ENCODE measurements at regions not wholly inside any gene's neighbourhood (a gene's known extent, or its start where the extent isn't known, plus 50 kb on each side); places are given as distances from the start of the nearest gene placed in this dataset.

- Histone ChIP-seq H3K36me3 (ENCODE audit: control insufficient read depth in 2 of 2, insufficient read depth in 2 of 2, low read length in 1 of 2) (no peaks in the 10 kb centered on the region), H3K27ac (ENCODE audit: low read depth in 1 of 2, low read length in 1 of 2) (no peak overlapping the region), H3K4me3 (ENCODE audit: low read length in 2 of 2) (no peak overlapping the region), H3K9me3 (ENCODE audit: control insufficient read depth in 2 of 2, insufficient read depth in 1 of 2, low read length in 1 of 2) (peaks cover 0 to 7% of the 10 kb centered on the region in 2 donors), H3K27me3 (ENCODE audit: control insufficient read depth in 2 of 2, insufficient read depth in 1 of 2, low read length in 1 of 2) (no peaks in the 10 kb centered on the region), H3K4me1 (ENCODE audit: control insufficient read depth in 2 of 2, insufficient read depth in 2 of 2, low read length in 2 of 2) (no peaks in the 10 kb centered on the region)
- DNase-seq (ENCODE audit: low read depth in 6 of 9, low spot score in 9 of 9), result no peak
Measured at GRCh38 chr4:186812592-186812991, 88.9 kb upstream of the FAT1 start.

DNA sequence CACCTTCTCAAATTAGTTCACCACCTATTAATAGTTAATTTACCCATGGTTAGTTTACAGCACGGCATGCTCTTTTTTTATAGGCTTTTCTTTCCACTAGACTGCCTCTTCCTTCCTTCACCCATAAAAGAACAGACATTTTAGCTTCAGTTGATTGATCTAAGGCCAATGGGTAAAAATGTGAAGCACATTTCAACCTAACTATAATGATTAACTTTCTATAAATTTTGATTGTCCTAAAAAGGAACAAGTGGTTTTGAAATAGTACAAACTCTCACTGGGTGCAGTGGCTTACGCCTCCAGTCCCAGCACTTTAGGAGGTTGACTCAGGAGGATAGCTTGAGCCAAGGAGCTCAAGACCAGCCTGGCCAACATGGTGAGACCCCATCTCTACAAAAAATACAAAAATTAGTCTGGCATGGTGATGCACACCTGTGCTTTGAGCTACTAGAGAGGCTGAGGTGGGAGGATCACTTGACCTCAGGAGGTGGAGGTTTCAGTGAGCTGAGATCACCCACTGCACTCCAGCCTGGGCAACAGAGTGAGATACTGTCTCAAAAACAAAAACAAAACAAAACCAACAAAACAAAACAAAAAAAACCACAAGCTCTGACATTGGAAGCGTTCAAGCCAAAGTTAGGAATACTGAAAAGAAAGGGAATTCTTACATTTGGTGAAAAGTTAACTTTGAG lies 89.9 kb upstream of the FAT1 start:
- peaks cover 0 to 7% of the 10 kb centered on the region in 2 donors for H3K9me3 ChIP-seq (ENCODE audit: control insufficient read depth in 2 of 2, insufficient read depth in 1 of 2, low read length in 1 of 2)
- WGBS, result 85% methylated on average over 3 of the region's 3 CpGs
- H3K4me3 ChIP-seq (ENCODE audit: low read length in 2 of 2), result no peak overlapping the region
- no peak for DNase-seq (ENCODE audit: low read depth in 6 of 9, low spot score in 9 of 9)
- H3K36me3 ChIP-seq (ENCODE audit: control insufficient read depth in 2 of 2, insufficient read depth in 2 of 2, low read length in 1 of 2), result no peaks in the 10 kb centered on the region
- no peaks in the 10 kb centered on the region for H3K27me3 ChIP-seq (ENCODE audit: control insufficient read depth in 2 of 2, insufficient read depth in 1 of 2, low read length in 1 of 2)
- H3K27ac ChIP-seq (ENCODE audit: low read depth in 1 of 2, low read length in 1 of 2), result no peak overlapping the region
- no peaks in the 10 kb centered on the region for H3K4me1 ChIP-seq (ENCODE audit: control insufficient read depth in 2 of 2, insufficient read depth in 2 of 2, low read length in 2 of 2)

DNA sequence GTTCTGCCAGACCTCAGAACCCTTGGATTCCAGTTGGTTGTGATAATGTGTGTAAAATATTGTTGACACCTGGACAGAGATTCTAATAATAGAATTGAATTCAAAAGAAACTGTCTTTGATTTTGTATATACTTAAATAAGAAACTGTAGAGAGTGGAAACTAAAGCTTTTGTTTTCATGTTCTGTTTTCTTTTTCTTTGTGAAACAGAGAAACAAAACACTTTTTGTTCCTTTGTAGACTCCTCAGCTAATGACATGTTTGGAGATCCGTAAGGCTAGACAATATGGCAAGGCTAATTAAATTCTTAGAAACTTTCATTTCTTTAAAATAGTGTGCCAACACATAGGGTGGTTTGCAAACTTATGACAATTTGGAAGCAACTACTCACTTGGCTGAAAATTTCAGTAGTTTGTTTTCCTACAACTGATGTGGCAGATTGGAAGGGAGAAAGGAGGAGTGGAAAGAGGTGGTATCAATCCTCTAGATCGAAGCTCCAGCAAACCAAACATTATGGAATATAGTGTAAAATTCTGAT lies 90.9 kb upstream of the FAT1 start:
- H3K4me1 ChIP-seq (ENCODE audit: control insufficient read depth in 2 of 2, insufficient read depth in 2 of 2, low read length in 2 of 2), result no peaks in the 10 kb centered on the region
- 39% methylated on average over 2 of the region's 2 CpGs for WGBS
- peaks cover 0 to 7% of the 10 kb centered on the region in 2 donors for H3K9me3 ChIP-seq (ENCODE audit: control insufficient read depth in 2 of 2, insufficient read depth in 1 of 2, low read length in 1 of 2)
- no peak overlapping the region for H3K4me3 ChIP-seq (ENCODE audit: low read length in 2 of 2)
- no peak overlapping the region for H3K27ac ChIP-seq (ENCODE audit: low read depth in 1 of 2, low read length in 1 of 2)
- no peaks in the 10 kb centered on the region for H3K36me3 ChIP-seq (ENCODE audit: control insufficient read depth in 2 of 2, insufficient read depth in 2 of 2, low read length in 1 of 2)
- DNase-seq (ENCODE audit: low read depth in 6 of 9, low spot score in 9 of 9), result no peak
- H3K27me3 ChIP-seq (ENCODE audit: control insufficient read depth in 2 of 2, insufficient read depth in 1 of 2, low read length in 1 of 2), result no peaks in the 10 kb centered on the region

DNA sequence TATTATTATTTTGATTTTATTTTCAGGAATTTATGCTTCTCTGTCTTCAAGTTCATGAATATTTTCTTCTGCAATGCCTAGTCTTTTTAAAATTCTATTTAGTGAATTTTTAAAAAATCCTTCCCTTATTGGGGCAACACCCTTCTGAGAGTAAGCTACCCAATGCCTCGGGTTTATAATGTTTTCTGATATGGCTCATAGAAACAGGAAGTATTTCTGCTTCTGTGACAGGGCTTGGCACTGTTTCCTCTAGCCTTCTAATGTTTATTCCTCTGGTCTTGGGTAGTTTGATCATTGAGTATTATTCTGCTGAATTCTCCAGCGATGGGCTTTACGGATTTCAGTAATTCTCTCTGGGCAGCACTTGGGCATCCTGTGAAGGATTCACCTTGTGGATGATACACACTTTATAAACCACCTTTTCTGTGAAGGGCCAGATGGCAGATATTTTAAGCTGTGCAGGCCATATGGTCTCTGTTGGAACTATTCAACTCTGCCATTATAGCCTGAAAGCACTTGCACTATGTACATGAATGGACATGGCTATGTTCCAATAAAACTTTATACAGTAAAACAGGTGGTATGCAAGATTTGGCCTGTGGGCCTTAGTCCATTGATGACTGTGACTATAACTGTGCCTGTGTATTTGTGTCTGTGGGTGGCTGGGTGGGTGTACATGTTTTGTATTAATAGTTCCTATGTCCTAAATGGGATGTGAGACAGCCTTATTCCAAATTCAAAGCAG lies 95.9 kb upstream of the FAT1 start:
- 70% methylated on average over 3 of the region's 3 CpGs for WGBS
- no peak for DNase-seq (ENCODE audit: low read depth in 6 of 9, low spot score in 9 of 9)
- H3K27ac ChIP-seq (ENCODE audit: low read depth in 1 of 2, low read length in 1 of 2), result no peak overlapping the region

GRCh38 chr4:186820391-186820891 lies 96.8 kb upstream of the FAT1 start:
- WGBS, result 85% methylated on average over 4 of the region's 4 CpGs
- no peaks in the 10 kb centered on the region for H3K4me1 ChIP-seq (ENCODE audit: control insufficient read depth in 2 of 2, insufficient read depth in 2 of 2, low read length in 2 of 2)
- no peak for DNase-seq (ENCODE audit: low read depth in 6 of 9, low spot score in 9 of 9)
- no peaks in the 10 kb centered on the region for H3K9me3 ChIP-seq (ENCODE audit: control insufficient read depth in 2 of 2, insufficient read depth in 1 of 2, low read length in 1 of 2)
- H3K27ac ChIP-seq (ENCODE audit: low read depth in 1 of 2, low read length in 1 of 2), result no peak overlapping the region
- no peaks in the 10 kb centered on the region for H3K36me3 ChIP-seq (ENCODE audit: control insufficient read depth in 2 of 2, insufficient read depth in 2 of 2, low read length in 1 of 2)
- H3K27me3 ChIP-seq (ENCODE audit: control insufficient read depth in 2 of 2, insufficient read depth in 1 of 2, low read length in 1 of 2), result no peaks in the 10 kb centered on the region
- H3K4me3 ChIP-seq (ENCODE audit: low read length in 2 of 2), result no peak overlapping the region

More for the DNA sequence above, 95.9 kb upstream of the FAT1 start:
- H3K4me1 ChIP-seq (ENCODE audit: control insufficient read depth in 2 of 2, insufficient read depth in 2 of 2, low read length in 2 of 2), result no peaks in the 10 kb centered on the region
- no peaks in the 10 kb centered on the region for H3K27me3 ChIP-seq (ENCODE audit: control insufficient read depth in 2 of 2, insufficient read depth in 1 of 2, low read length in 1 of 2)
- H3K4me3 ChIP-seq (ENCODE audit: low read length in 2 of 2), result no peak overlapping the region
- no peaks in the 10 kb centered on the region for H3K9me3 ChIP-seq (ENCODE audit: control insufficient read depth in 2 of 2, insufficient read depth in 1 of 2, low read length in 1 of 2)
- H3K36me3 ChIP-seq (ENCODE audit: control insufficient read depth in 2 of 2, insufficient read depth in 2 of 2, low read length in 1 of 2), result no peaks in the 10 kb centered on the region

- H3K36me3 ChIP-seq (ENCODE audit: control insufficient read depth in 2 of 2, insufficient read depth in 2 of 2, low read length in 1 of 2), result no peaks in the 10 kb centered on the region
- no peak for DNase-seq (ENCODE audit: low read depth in 6 of 9, low spot score in 9 of 9)
- WGBS, result 74% methylated on average over 3 of the region's 3 CpGs
- H3K27ac ChIP-seq (ENCODE audit: low read depth in 1 of 2, low read length in 1 of 2), result no peak overlapping the region
- H3K4me1 ChIP-seq (ENCODE audit: control insufficient read depth in 2 of 2, insufficient read depth in 2 of 2, low read length in 2 of 2), result no peaks in the 10 kb centered on the region
- peaks cover 0 to 2% of the 10 kb centered on the region in 2 donors for H3K9me3 ChIP-seq (ENCODE audit: control insufficient read depth in 2 of 2, insufficient read depth in 1 of 2, low read length in 1 of 2)
- H3K4me3 ChIP-seq (ENCODE audit: low read length in 2 of 2), result no peak overlapping the region
- no peaks in the 10 kb centered on the region for H3K27me3 ChIP-seq (ENCODE audit: control insufficient read depth in 2 of 2, insufficient read depth in 1 of 2, low read length in 1 of 2)
Measured at GRCh38 chr4:186823989-186824388, 100.3 kb upstream of the FAT1 start.

- Histone ChIP-seq H3K27ac (ENCODE audit: low read depth in 1 of 2, low read length in 1 of 2) (no peak overlapping the region), H3K9me3 (ENCODE audit: control insufficient read depth in 2 of 2, insufficient read depth in 1 of 2, low read length in 1 of 2) (peaks cover 0 to 2% of the 10 kb centered on the region in 2 donors), H3K36me3 (ENCODE audit: control insufficient read depth in 2 of 2, insufficient read depth in 2 of 2, low read length in 1 of 2) (no peaks in the 10 kb centered on the region), H3K4me3 (ENCODE audit: low read length in 2 of 2) (no peak overlapping the region), H3K27me3 (ENCODE audit: control insufficient read depth in 2 of 2, insufficient read depth in 1 of 2, low read length in 1 of 2) (no peaks in the 10 kb centered on the region), H3K4me1 (ENCODE audit: control insufficient read depth in 2 of 2, insufficient read depth in 2 of 2, low read length in 2 of 2) (no peaks in the 10 kb centered on the region)
- WGBS, result 92% methylated on average over 3 of the region's 3 CpGs
- no peak for DNase-seq (ENCODE audit: low read depth in 6 of 9, low spot score in 9 of 9)
Measured at GRCh38 chr4:186825069-186825468, 101.4 kb upstream of the FAT1 start.

- H3K9me3 ChIP-seq (ENCODE audit: control insufficient read depth in 2 of 2, insufficient read depth in 1 of 2, low read length in 1 of 2), result peaks cover 0 to 2% of the 10 kb centered on the region in 2 donors
- no peaks in the 10 kb centered on the region for H3K36me3 ChIP-seq (ENCODE audit: control insufficient read depth in 2 of 2, insufficient read depth in 2 of 2, low read length in 1 of 2)
- H3K4me1 ChIP-seq (ENCODE audit: control insufficient read depth in 2 of 2, insufficient read depth in 2 of 2, low read length in 2 of 2), result no peaks in the 10 kb centered on the region
- H3K27ac ChIP-seq (ENCODE audit: low read depth in 1 of 2, low read length in 1 of 2), result no peak overlapping the region
- WGBS, result 82% methylated on average over 2 of the region's 2 CpGs
- no peak for DNase-seq (ENCODE audit: low read depth in 6 of 9, low spot score in 9 of 9)
- no peaks in the 10 kb centered on the region for H3K27me3 ChIP-seq (ENCODE audit: control insufficient read depth in 2 of 2, insufficient read depth in 1 of 2, low read length in 1 of 2)
- no peak overlapping the region for H3K4me3 ChIP-seq (ENCODE audit: low read length in 2 of 2)
Measured at GRCh38 chr4:186826006-186826405, 102.3 kb upstream of the FAT1 start.

GRCh38 chr4:186826846-186827533 lies 103.3 kb upstream of the FAT1 start:
- H3K27ac ChIP-seq (ENCODE audit: low read depth in 1 of 2, low read length in 1 of 2), result no peak overlapping the region
- DNase-seq (ENCODE audit: low read depth in 6 of 9, low spot score in 9 of 9), result no peak
- H3K27me3 ChIP-seq (ENCODE audit: control insufficient read depth in 2 of 2, insufficient read depth in 1 of 2, low read length in 1 of 2), result no peaks in the 10 kb centered on the region
- H3K4me3 ChIP-seq (ENCODE audit: low read length in 2 of 2), result no peak overlapping the region
- H3K9me3 ChIP-seq (ENCODE audit: control insufficient read depth in 2 of 2, insufficient read depth in 1 of 2, low read length in 1 of 2), result peaks cover 2% of the 10 kb centered on the region in 2 donors
- no peaks in the 10 kb centered on the region for H3K36me3 ChIP-seq (ENCODE audit: control insufficient read depth in 2 of 2, insufficient read depth in 2 of 2, low read length in 1 of 2)
- WGBS, result 94% methylated on average over 12 of the region's 12 CpGs
- H3K4me1 ChIP-seq (ENCODE audit: control insufficient read depth in 2 of 2, insufficient read depth in 2 of 2, low read length in 2 of 2), result no peaks in the 10 kb centered on the region

Measured in thymus (tissue), 11 donors.